Keratinocyte (primary cell): ENCODE measurements at regions not wholly inside any gene's neighbourhood (a gene's known extent, or its start where the extent isn't known, plus 50 kb on each side); places are given as distances from the start of the nearest gene placed in this dataset.

Experiments used
- DNase-seq: peaks from one replicate; pipeline ENCODE4 v3.0.0-alpha.2; 2011; ENCODE audit warnings: low read depth, missing footprints, low spot score
- FAIRE-seq: peaks from 2 replicates; lab custom pipeline; 2011; peaks lifted over from hg19 to GRCh38; lab: Jason Lieb, UNC
- H2AFZ ChIP-seq: 2 replicates; pipeline ENCODE4 v1.6.0; 2012; ENCODE audit warnings: low read length, control low read depth, inconsistent platforms; ENCODE audit not compliant: control insufficient read depth
- H3K27ac ChIP-seq: 2 replicates; pipeline ENCODE4 v1.5.1; 2011; ENCODE audit warnings: low read length; ENCODE audit not compliant: control insufficient read depth, insufficient read depth
- H3K27me3 ChIP-seq: 3 replicates; pipeline ENCODE4 v1.6.0; 2011; ENCODE audit warnings: low read length; ENCODE audit not compliant: control insufficient read depth, insufficient read depth; ENCODE audit errors: extremely low read depth
- H3K36me3 ChIP-seq, 2 experiments: 2 replicates in 1 of 2; 3 replicates in 1 of 2; pipeline ENCODE4 v1.5.1; 2011; ENCODE audit warnings: low read length in 2 of 2, mild to moderate bottlenecking in 1 of 2; ENCODE audit not compliant: control insufficient read depth in 2 of 2, insufficient read depth in 2 of 2; ENCODE audit errors: extremely low read depth in 1 of 2
- H3K4me1 ChIP-seq: 3 replicates; pipeline ENCODE4 v1.5.1; 2011; ENCODE audit warnings: low read length; ENCODE audit not compliant: control insufficient read depth, insufficient read depth; ENCODE audit errors: extremely low read depth
- H3K4me2 ChIP-seq: 3 replicates; pipeline ENCODE4 v1.6.0; 2011; ENCODE audit warnings: low read depth, low read length; ENCODE audit not compliant: control insufficient read depth, insufficient read depth; ENCODE audit errors: extremely low read depth
- H3K4me3 ChIP-seq, 3 experiments: fragments of 200-600 bp in 1 of 3; sonication (generic) in 1 of 3; 2 replicates in 2 of 3; 3 replicates in 1 of 3; pipeline ENCODE4 v1.5.1; 2011 to 2016; ENCODE audit warnings: low read length in 3 of 3, mild to moderate bottlenecking in 3 of 3, control low read depth in 2 of 3, inconsistent platforms in 1 of 3, low read depth in 1 of 3, mixed read lengths in 1 of 3, mixed run types in 1 of 3, moderate library complexity in 1 of 3; ENCODE audit not compliant: control insufficient read depth in 2 of 3, insufficient read depth in 2 of 3; ENCODE audit errors: extremely low read depth in 1 of 3
- H3K79me2 ChIP-seq: 2 replicates; pipeline ENCODE4 v1.6.0; 2012; ENCODE audit warnings: low read length; ENCODE audit not compliant: control insufficient read depth, insufficient read depth
- H3K9ac ChIP-seq: 3 replicates; pipeline ENCODE4 v1.6.0; 2011; ENCODE audit warnings: low read length; ENCODE audit not compliant: control insufficient read depth, insufficient read depth; ENCODE audit errors: extremely low read depth
- H3K9me1 ChIP-seq: 3 replicates; pipeline ENCODE4 v1.6.0; 2011; ENCODE audit warnings: low read length; ENCODE audit not compliant: control insufficient read depth, insufficient read depth; ENCODE audit errors: extremely low read depth
- H3K9me3 ChIP-seq: 2 replicates; pipeline ENCODE4 v1.5.1; 2012; ENCODE audit warnings: low read depth, low read length; ENCODE audit not compliant: control insufficient read depth
- H4K20me1 ChIP-seq: 3 replicates; pipeline ENCODE4 v1.6.0; 2011; ENCODE audit warnings: low read length; ENCODE audit not compliant: control insufficient read depth, insufficient read depth; ENCODE audit errors: extremely low read depth
- CTCF ChIP-seq, 3 experiments: IDR thresholded peaks in 1 of 3; conservative IDR thresholded peaks in 1 of 3; optimal IDR thresholded peaks in 1 of 3; 2 replicates in 2 of 3; 3 replicates in 1 of 3; pipeline versions ENCODE3 to v1.5.1; 2011; ENCODE audit warnings: low read length in 3 of 3, mild to moderate bottlenecking in 3 of 3, moderate library complexity in 2 of 3, control low read depth in 1 of 3, inconsistent platforms in 1 of 3; ENCODE audit not compliant: insufficient read depth in 2 of 3; ENCODE audit errors: extremely low read depth in 1 of 3
- EZH2 ChIP-seq: IDR thresholded peaks from one replicate; pipeline ENCODE4 v1.6.1; 2012; ENCODE audit warnings: inconsistent platforms, mild to moderate bottlenecking, low read length, moderate library complexity
- dilution Hi-C: fragments of 300-500 bp; cut with MboI; formaldehyde crosslinking; loops from one replicate; pipeline ENCODE4 v1.7.0; 2020; ENCODE audit warnings: low sequenced_read_pairs; ENCODE audit not compliant: extremely low pct_ligation_motif_present

- Histone ChIP-seq H3K9me3 (no peaks in the 10 kb centered on the region), H2AFZ (no peak overlapping the region), H4K20me1 (no peaks in the 10 kb centered on the region), H3K79me2 (no peaks in the 10 kb centered on the region), H3K36me3 (no peaks in the 10 kb centered on the region), H3K27ac (no peak overlapping the region), H3K4me3 (no peak overlapping the region), H3K27me3 (no peaks in the 10 kb centered on the region), H3K9me1 (no peaks in the 10 kb centered on the region), H3K4me1 (peaks cover 2% of the 10 kb centered on the region), H3K9ac (no peak overlapping the region), H3K4me2 (no peak overlapping the region)
- TF ChIP-seq EZH2 (no peak), CTCF (optimal IDR thresholded peaks at IDR 0.05 in 1 of 3, IDR thresholded peaks at IDR 0.05 in 1 of 3, conservative IDR thresholded peaks at IDR 0.05 in 1 of 3; ENCODE audit: extremely low read depth in 1 of 3, insufficient read depth in 2 of 3, low read length in 3 of 3) (no peak)
- dilution Hi-C loops = no loop called here
- DNase-seq (no peak), FAIRE-seq (no peak)
Observed at GRCh38 chr20:11791316-11791715, 126.4 kb upstream of the BTBD3 start.

GRCh38 chr20:11791835-11792567 lies 125.7 kb upstream of the BTBD3 start:
- no peak overlapping the region for H2AFZ ChIP-seq
- no peaks in the 10 kb centered on the region for H3K9me1 ChIP-seq
- TF ChIP-seq EZH2 = no peak
- TF ChIP-seq CTCF (optimal IDR thresholded peaks at IDR 0.05 in 1 of 3, IDR thresholded peaks at IDR 0.05 in 1 of 3, conservative IDR thresholded peaks at IDR 0.05 in 1 of 3; ENCODE audit: extremely low read depth in 1 of 3, insufficient read depth in 2 of 3, low read length in 3 of 3) = no peak
- H3K36me3 ChIP-seq = no peaks in the 10 kb centered on the region
- FAIRE-seq (no peak), DNase-seq (no peak)
- H3K79me2 ChIP-seq = no peaks in the 10 kb centered on the region
- no peak overlapping the region for H3K4me3 ChIP-seq
- no peak overlapping the region for H3K4me2 ChIP-seq
- H4K20me1 ChIP-seq = no peaks in the 10 kb centered on the region
- H3K27me3 ChIP-seq = no peaks in the 10 kb centered on the region
- H3K9ac ChIP-seq = no peak overlapping the region
- no peaks in the 10 kb centered on the region for H3K9me3 ChIP-seq
- H3K4me1 ChIP-seq = peaks cover 2% of the 10 kb centered on the region
- H3K27ac ChIP-seq = no peak overlapping the region
- dilution Hi-C loops = no loop called here
